MCF 10A (cell line): ENCODE measurements at regions not wholly inside any gene's neighbourhood (a gene's known extent, or its start where the extent isn't known, plus 50 kb on each side); places are given as distances from the start of the nearest gene placed in this dataset.
A peak's percentile ranks its signal among the peaks of the same experiment; 100 is the strongest.

Source experiments
- BruUV-seq: library from RNA; stranded (reverse); fragments of 400-500 nt; replicated peaks from 2 replicates; lab custom pipeline; 2021; lab: Mats Ljungman, UMichigan
- CTCF ChIA-PET: fragments of 300-600 bp; sonication (Branson Sonifier 250); formaldehyde crosslinking; extraction: SDS; loops from one replicate; lab custom pipeline; 2021; ENCODE audit warnings: antibody characterized with exemption, inconsistent platforms; lab: Yijun Ruan, JAX
- POLR2A ChIA-PET: fragments of 300-600, 350-650 bp; sonication (Branson Sonifier 250); formaldehyde crosslinking; extraction: SDS; loops from one replicate; lab custom pipeline; 2020; ENCODE audit warnings: antibody characterized with exemption, inconsistent platforms; lab: Yijun Ruan, JAX
- DNase-seq: peaks from one replicate; pipeline ENCODE4 v3.0.0-alpha.2; 2018; ENCODE audit not compliant: unreplicated experiment
- H3K27ac Mint-ChIP-seq: one replicate; pipeline ENCODE4 v1.8.0; 2022; ENCODE audit warnings: mild to moderate bottlenecking, low read depth, mixed read lengths; ENCODE audit not compliant: unreplicated experiment
- H3K27me3 Mint-ChIP-seq: one replicate; pipeline ENCODE4 v1.8.0; 2022; ENCODE audit warnings: mixed read lengths; ENCODE audit not compliant: insufficient read depth, unreplicated experiment
- H3K36me3 Mint-ChIP-seq: one replicate; pipeline ENCODE4 v1.8.0; 2022; ENCODE audit warnings: mild to moderate bottlenecking, moderate library complexity, mixed read lengths; ENCODE audit not compliant: insufficient read depth, unreplicated experiment
- H3K4me1 Mint-ChIP-seq: one replicate; pipeline ENCODE4 v1.8.0; 2022; ENCODE audit warnings: mixed read lengths; ENCODE audit not compliant: insufficient read depth, unreplicated experiment
- H3K4me3 Mint-ChIP-seq: one replicate; pipeline ENCODE4 v1.8.0; 2022; ENCODE audit warnings: mild to moderate bottlenecking, moderate library complexity, mixed read lengths; ENCODE audit not compliant: unreplicated experiment
- H3K9me3 Mint-ChIP-seq: one replicate; pipeline ENCODE4 v1.8.0; 2022; ENCODE audit warnings: mixed read lengths; ENCODE audit not compliant: unreplicated experiment
- CTCF ChIP-seq: fragments of 200-600 bp; IDR thresholded peaks from one replicate; pipeline ENCODE4 v1.8.0; 2022; ENCODE audit warnings: antibody characterized with exemption, mild to moderate bottlenecking; ENCODE audit not compliant: unreplicated experiment
- intact Hi-C: fragments of 100-400 bp; cut with micrococcal nuclease; formaldehyde crosslinking; loops from 2 replicates; pipeline ENCODE4 v1.14.1; 2022

- intact Hi-C loops: no loop called here
- POLR2A ChIA-PET: no interaction called here
Measured at GRCh38 chr3:80701349-80701748, 933.6 kb upstream of the ROBO1 start.

GRCh38 chr3:80697291-80697690 is 929.5 kb upstream of the ROBO1 start:
- H3K27ac Mint-ChIP-seq: no peak overlapping the region
- peaks cover 57% of the 10 kb centered on the region for H3K27me3 Mint-ChIP-seq
- intact Hi-C loops: no loop called here
- ChIA-PET CTCF (interaction anchor here (0.5 kb wide), 1 partner anchor 1179 kb away, joined by 3 read pairs; no protein-coding TSS in a partner anchor), POLR2A (no interaction called here)
- DNase-seq: no peak
- H3K36me3 Mint-ChIP-seq: no peaks in the 10 kb centered on the region
- H3K4me1 Mint-ChIP-seq: no peaks in the 10 kb centered on the region
- no TSS peak for BruUV-seq
- TF ChIP-seq CTCF: no peak
- H3K4me3 Mint-ChIP-seq: no peak overlapping the region
- H3K9me3 Mint-ChIP-seq: no peaks in the 10 kb centered on the region

More at GRCh38 chr3:80701349-80701748, 933.6 kb upstream of the ROBO1 start:
- H3K4me3 Mint-ChIP-seq: no peak overlapping the region
- no TSS peak for BruUV-seq
- peaks cover 47% of the 10 kb centered on the region for H3K27me3 Mint-ChIP-seq
- no peak for DNase-seq
- H3K36me3 Mint-ChIP-seq: no peaks in the 10 kb centered on the region
- no peak for TF ChIP-seq CTCF
- no peak overlapping the region for H3K27ac Mint-ChIP-seq
- CTCF ChIA-PET: no interaction called here
- H3K9me3 Mint-ChIP-seq: peaks cover 8% of the 10 kb centered on the region
- no peaks in the 10 kb centered on the region for H3K4me1 Mint-ChIP-seq

- CTCF ChIA-PET: no interaction called here
- intact Hi-C loops: no loop called here
- DNase-seq: peak; percentile 11
Measured at GRCh38 chr3:80696280-80696679, 928.5 kb upstream of the ROBO1 start.

GRCh38 chr3:80688814-80689213 is 921.0 kb upstream of the ROBO1 start:
- POLR2A ChIA-PET: no interaction called here
- peak; percentile 34 for DNase-seq
- peaks cover 11% of the 10 kb centered on the region for H3K27me3 Mint-ChIP-seq
- peak; percentile 45 for TF ChIP-seq CTCF
- intact Hi-C loops: loop anchor here (1.0 to 5.0 kb wide), 2 partner anchors 627 to 1168 kb away; no protein-coding TSS in a partner anchor
- no peak overlapping the region for H3K4me3 Mint-ChIP-seq
- no peaks in the 10 kb centered on the region for H3K36me3 Mint-ChIP-seq
- no peak overlapping the region for H3K27ac Mint-ChIP-seq
- CTCF ChIA-PET: interaction anchor here (1.2 to 1.7 kb wide), 2 partner anchors 1168 to 1170 kb away, joined by 7 to 10 read pairs; no protein-coding TSS in a partner anchor
- no peaks in the 10 kb centered on the region for H3K4me1 Mint-ChIP-seq
- BruUV-seq: no TSS peak
- H3K9me3 Mint-ChIP-seq: no peaks in the 10 kb centered on the region

More at GRCh38 chr3:80696280-80696679, 928.5 kb upstream of the ROBO1 start:
- Mint-ChIP-seq H3K27me3 (peaks cover 48% of the 10 kb centered on the region), H3K27ac (no peak overlapping the region), H3K4me1 (no peaks in the 10 kb centered on the region), H3K9me3 (no peaks in the 10 kb centered on the region), H3K36me3 (no peaks in the 10 kb centered on the region), H3K4me3 (no peak overlapping the region)
- TF ChIP-seq CTCF: no peak
- no TSS peak for BruUV-seq
- POLR2A ChIA-PET: no interaction called here
